Heart left ventricle (tissue), 13 donors: ENCODE measurements at regions not wholly inside any gene's neighbourhood (a gene's known extent, or its start where the extent isn't known, plus 50 kb on each side); places are given as distances from the start of the nearest gene placed in this dataset.
"Not testable (repeated sequence)": the region's sequence is repeated elsewhere in the genome, so short reads cannot be mapped to it uniquely, and the experiment has no call there.

Experiments used
- POLR2A ChIP-seq, 2 donors: fragments of 450-650 bp; IDR thresholded peaks; one replicate each; pipeline ENCODE4 v1.6.1; 2017; ENCODE audit warnings: antibody characterized with exemption in 2 of 2, mild to moderate bottlenecking in 2 of 2, moderate library complexity in 2 of 2
- TF ChIP-seq, protein P1 (sequence below), 12 donors: fragments of 200-600 bp; sonication (generic) in 4 of 12; IDR thresholded peaks; one replicate each; pipeline versions ENCODE4 v1.5.0 to v1.8.0; 2018 to 2022; ENCODE audit warnings: antibody characterized with exemption in 12 of 12, mild to moderate bottlenecking in 5 of 12
- donor health status: ischemic (EF 13 %, LVEDD 7.1; RV severe dilation, severe dysfunction).
- donor health status: DM: no; HTN: yes; CAD: no.
- donor health status: DM: no; HTN: no; CAD: no.
- donor health status: ischemic (EF 25% LVEDD 6.9; RV normal size, moderate dysfunction).
- donor health status: ischemic (EF 25% LVEDD 5.7; RV mildly dilated, moderate dysfunction).
- donor health status: ischemic (EF 35%, LVEDD 5.7; RV mildly dilated, moderate dysfunction).
- donor health status: nonischemic (EF 11% LVEDD 7.7; RV severe dilation, severe dysfunction).
- donor health status: DM: yes; HTN: yes; CAD: no.
- donor health status: PGD.
- donor health status: ischemic (EF 29% LVEDD 5.4; RV normal size, mild dysfunction).
- donor health status: nonischemic (EF 23%, LVEDD 6.1; RV moderate dilation, normal function).

DNA sequence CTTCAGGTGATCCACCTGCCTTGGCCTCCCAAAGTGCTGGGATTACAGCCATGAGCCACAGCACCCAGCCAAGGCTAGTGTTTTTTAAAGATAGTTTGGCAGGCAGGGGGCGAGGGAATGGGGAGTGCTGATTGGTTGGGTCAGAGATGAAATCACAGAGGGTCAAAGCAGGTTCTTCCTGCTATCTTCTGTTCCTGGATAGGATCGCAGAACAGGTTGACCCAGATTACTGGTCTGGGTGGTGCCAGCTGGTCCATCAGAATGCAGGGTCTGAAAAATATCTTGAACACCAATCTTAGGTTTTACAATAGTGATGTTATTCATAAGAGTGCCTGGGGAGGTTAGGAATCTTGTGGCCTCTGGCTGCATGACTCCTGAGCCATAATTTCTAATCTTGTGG is 272.2 kb downstream of the CD83 start:
- TF ChIP-seq, protein P1, sequence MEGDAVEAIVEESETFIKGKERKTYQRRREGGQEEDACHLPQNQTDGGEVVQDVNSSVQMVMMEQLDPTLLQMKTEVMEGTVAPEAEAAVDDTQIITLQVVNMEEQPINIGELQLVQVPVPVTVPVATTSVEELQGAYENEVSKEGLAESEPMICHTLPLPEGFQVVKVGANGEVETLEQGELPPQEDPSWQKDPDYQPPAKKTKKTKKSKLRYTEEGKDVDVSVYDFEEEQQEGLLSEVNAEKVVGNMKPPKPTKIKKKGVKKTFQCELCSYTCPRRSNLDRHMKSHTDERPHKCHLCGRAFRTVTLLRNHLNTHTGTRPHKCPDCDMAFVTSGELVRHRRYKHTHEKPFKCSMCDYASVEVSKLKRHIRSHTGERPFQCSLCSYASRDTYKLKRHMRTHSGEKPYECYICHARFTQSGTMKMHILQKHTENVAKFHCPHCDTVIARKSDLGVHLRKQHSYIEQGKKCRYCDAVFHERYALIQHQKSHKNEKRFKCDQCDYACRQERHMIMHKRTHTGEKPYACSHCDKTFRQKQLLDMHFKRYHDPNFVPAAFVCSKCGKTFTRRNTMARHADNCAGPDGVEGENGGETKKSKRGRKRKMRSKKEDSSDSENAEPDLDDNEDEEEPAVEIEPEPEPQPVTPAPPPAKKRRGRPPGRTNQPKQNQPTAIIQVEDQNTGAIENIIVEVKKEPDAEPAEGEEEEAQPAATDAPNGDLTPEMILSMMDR (IDR thresholded peaks at IDR 0.05), result not testable (repeated sequence)
- not testable (repeated sequence) for TF ChIP-seq POLR2A (IDR thresholded peaks at IDR 0.05)
